Cardiac muscle cell (in vitro differentiated cells and primary cell): ENCODE measurements at regions not wholly inside any gene's neighbourhood (a gene's known extent, or its start where the extent isn't known, plus 50 kb on each side); places are given as distances from the start of the nearest gene placed in this dataset.
"Not testable (repeated sequence)": the region's sequence is repeated elsewhere in the genome, so short reads cannot be mapped to it uniquely, and the experiment has no call there.

Experiments used
- DNase-seq, 2 donors: peaks; one replicate each; pipeline versions ENCODE4 v3.0.0 to v3.0.0-alpha.2; 2010 to 2017; ENCODE audit warnings: low read depth in 1 of 2, low spot score in 1 of 2
- H3K27ac ChIP-seq: fragments of 200-600 bp; sonication (generic); 2 replicates; pipeline ENCODE4 v1.5.1; 2016
- H3K27me3 ChIP-seq: fragments of 200-600 bp; sonication (generic); 2 replicates; pipeline ENCODE4 v1.6.0; 2016; ENCODE audit warnings: control low read depth
- H3K36me3 ChIP-seq: fragments of 200-600 bp; sonication (generic); 2 replicates; pipeline ENCODE4 v1.5.1; 2016; ENCODE audit warnings: control low read depth
- H3K4me1 ChIP-seq: fragments of 200-600 bp; sonication (generic); 2 replicates; pipeline ENCODE4 v1.8.1; 2017; ENCODE audit warnings: low read depth, mild to moderate bottlenecking, mixed run types
- H3K4me3 ChIP-seq: fragments of 200-600 bp; sonication (generic); 2 replicates; pipeline ENCODE4 v1.5.1; 2016; ENCODE audit warnings: mild to moderate bottlenecking
- H3K9me3 ChIP-seq: fragments of 200-600 bp; sonication (generic); 2 replicates; pipeline ENCODE4 v1.5.1; 2017; ENCODE audit warnings: low read depth, mild to moderate bottlenecking, control low read depth
- CTCF ChIP-seq: IDR thresholded peaks from 2 replicates; pipeline ENCODE4 v1.5.1; 2012; ENCODE audit warnings: low read depth, mild to moderate bottlenecking, low read length

GRCh38 chr1:115534106-115534505, 107.7 kb upstream of the VANGL1 start:
- H3K27me3 ChIP-seq, result no peaks in the 10 kb centered on the region
- H3K4me1 ChIP-seq, result peaks cover 18% of the 10 kb centered on the region
- no peaks in the 10 kb centered on the region for H3K36me3 ChIP-seq
- H3K27ac ChIP-seq, result no peak overlapping the region
- H3K4me3 ChIP-seq, result no peak overlapping the region
- DNase-seq, result no peak
- TF ChIP-seq CTCF, result no peak
- H3K9me3 ChIP-seq, result no peaks in the 10 kb centered on the region

- no peak overlapping the region for H3K27ac ChIP-seq
- peaks cover 18% of the 10 kb centered on the region for H3K4me1 ChIP-seq
- TF ChIP-seq CTCF, result no peak
These were observed 110.0 kb upstream of the VANGL1 start for GRCh38 chr1:115531631-115532264.

GRCh38 chr1:115530407-115530806, 111.4 kb upstream of the VANGL1 start:
- no peaks in the 10 kb centered on the region for H3K36me3 ChIP-seq
- no peaks in the 10 kb centered on the region for H3K9me3 ChIP-seq
- no peaks in the 10 kb centered on the region for H3K27me3 ChIP-seq
- no peak for TF ChIP-seq CTCF
- no peak overlapping the region for H3K27ac ChIP-seq
- DNase-seq, result no peak
- no peak overlapping the region for H3K4me3 ChIP-seq
- peaks cover 18% of the 10 kb centered on the region for H3K4me1 ChIP-seq

More at GRCh38 chr1:115531631-115532264, 110.0 kb upstream of the VANGL1 start:
- no peaks in the 10 kb centered on the region for H3K9me3 ChIP-seq
- H3K4me3 ChIP-seq, result no peak overlapping the region
- peak in 1 of 2 donors; percentile 56 for DNase-seq
- no peaks in the 10 kb centered on the region for H3K36me3 ChIP-seq
- H3K27me3 ChIP-seq, result no peaks in the 10 kb centered on the region

- TF ChIP-seq CTCF, result no peak
- Histone ChIP-seq H3K27me3 (no peaks in the 10 kb centered on the region), H3K4me1 (peaks cover 18% of the 10 kb centered on the region), H3K36me3 (no peaks in the 10 kb centered on the region), H3K9me3 (no peaks in the 10 kb centered on the region), H3K27ac (no peak overlapping the region), H3K4me3 (no peak overlapping the region)
- DNase-seq, result no peak
These were observed 112.4 kb upstream of the VANGL1 start for GRCh38 chr1:115529216-115529897.

- H3K4me1 ChIP-seq, result peaks cover 17% of the 10 kb centered on the region
- not testable (repeated sequence) for H3K9me3 ChIP-seq, H3K27ac ChIP-seq, H3K36me3 ChIP-seq, DNase-seq, H3K27me3 ChIP-seq, H3K4me3 ChIP-seq
These were observed 113.4 kb upstream of the VANGL1 start for GRCh38 chr1:115528336-115528735.

GRCh38 chr1:115527746-115528145, 114.0 kb upstream of the VANGL1 start:
- Histone ChIP-seq H3K27ac (no peak overlapping the region), H3K36me3 (no peaks in the 10 kb centered on the region), H3K4me1 (peaks cover 12% of the 10 kb centered on the region), H3K27me3 (no peaks in the 10 kb centered on the region), H3K9me3 (no peaks in the 10 kb centered on the region), H3K4me3 (no peak overlapping the region)
- TF ChIP-seq CTCF, result no peak
- no peak for DNase-seq
